ENCODE measurements at regions not wholly inside any gene's neighbourhood (a gene's known extent, or its start where the extent isn't known, plus 50 kb on each side); places are given as distances from the start of the nearest gene placed in this dataset.

GRCh38 chr9:3676766-3677165, 151.0 kb upstream of the RFX3 start:
- TF ChIP-seq CTCF (IDR thresholded peaks at IDR 0.05) (no peak), EZH2 (IDR thresholded peaks at IDR 0.05) (no peak), EZH2phosphoT487 (IDR thresholded peaks at IDR 0.05) (no peak)

Measured in neural progenitor cell (in vitro differentiated cells).